Trophoblast cell (in vitro differentiated cells and primary cell): ENCODE measurements at regions not wholly inside any gene's neighbourhood (a gene's known extent, or its start where the extent isn't known, plus 50 kb on each side); places are given as distances from the start of the nearest gene placed in this dataset.

Source experiments
- DNase-seq, 2 donors: peaks; one replicate each; pipeline ENCODE4 v3.0.0-alpha.2; 2016
- H2AFZ ChIP-seq: 2 replicates; pipeline ENCODE4 v1.6.1; 2013; ENCODE audit warnings: low read length, moderate library complexity, mild to moderate bottlenecking; ENCODE audit not compliant: insufficient read depth, poor library complexity
- H2AK5ac ChIP-seq: 2 replicates; pipeline ENCODE4 v1.6.1; 2013; ENCODE audit warnings: mild to moderate bottlenecking, low read length
- H2BK120ac ChIP-seq: 2 replicates; pipeline ENCODE4 v1.6.1; 2013; ENCODE audit warnings: low read length, mild to moderate bottlenecking, moderate library complexity; ENCODE audit not compliant: insufficient read depth, poor library complexity
- H2BK12ac ChIP-seq: 2 replicates; pipeline ENCODE4 v1.6.1; 2013; ENCODE audit warnings: mild to moderate bottlenecking, low read length, moderate library complexity
- H2BK5ac ChIP-seq: 2 replicates; pipeline ENCODE4 v1.6.1; 2013; ENCODE audit warnings: low read length, low read depth, moderate library complexity, mild to moderate bottlenecking; ENCODE audit not compliant: poor library complexity
- H3K14ac ChIP-seq: 2 replicates; pipeline ENCODE4 v1.6.1; 2013; ENCODE audit warnings: mild to moderate bottlenecking, low read length
- H3K18ac ChIP-seq: 2 replicates; pipeline ENCODE4 v1.6.1; 2013; ENCODE audit warnings: mild to moderate bottlenecking, low read length
- H3K23ac ChIP-seq: 2 replicates; pipeline ENCODE4 v1.6.1; 2013; ENCODE audit warnings: low read length
- H3K27ac ChIP-seq: 2 replicates; pipeline ENCODE4 v1.5.1; 2013; ENCODE audit warnings: low read depth, mild to moderate bottlenecking, inconsistent platforms, low read length, moderate library complexity
- H3K27me3 ChIP-seq: 2 replicates; pipeline ENCODE4 v1.6.1; 2013; ENCODE audit warnings: inconsistent platforms, mild to moderate bottlenecking, low read length, moderate library complexity; ENCODE audit not compliant: insufficient read depth
- H3K36me3 ChIP-seq, 2 experiments: 1 replicate in 1 of 2; 2 replicates in 1 of 2; pipeline ENCODE4 v1.6.1; 2013; ENCODE audit warnings: low read length in 2 of 2, mild to moderate bottlenecking in 2 of 2, moderate library complexity in 1 of 2; ENCODE audit not compliant: insufficient read depth in 2 of 2, control insufficient read depth in 1 of 2
- H3K4ac ChIP-seq: 2 replicates; pipeline ENCODE4 v1.6.1; 2013; ENCODE audit warnings: low read depth, mild to moderate bottlenecking, low read length, moderate library complexity
- H3K4me1 ChIP-seq, 2 experiments: 1 replicate in 1 of 2; 2 replicates in 1 of 2; pipeline ENCODE4 v1.6.1; 2013; ENCODE audit warnings: low read length in 2 of 2, mild to moderate bottlenecking in 2 of 2, moderate library complexity in 1 of 2; ENCODE audit not compliant: insufficient read depth in 2 of 2, control insufficient read depth in 1 of 2
- H3K4me2 ChIP-seq: 2 replicates; pipeline ENCODE4 v1.6.1; 2013; ENCODE audit warnings: inconsistent platforms, mild to moderate bottlenecking, low read length, moderate library complexity
- H3K4me3 ChIP-seq: 2 replicates; pipeline ENCODE4 v1.5.1; 2013; ENCODE audit warnings: mild to moderate bottlenecking, low read depth, low read length, inconsistent platforms
- H3K79me1 ChIP-seq: one replicate; pipeline ENCODE4 v1.6.1; 2013; ENCODE audit warnings: low read length
- H3K79me2 ChIP-seq: 2 replicates; pipeline ENCODE4 v1.6.1; 2013; ENCODE audit warnings: low read length, mild to moderate bottlenecking; ENCODE audit not compliant: control insufficient read depth, insufficient read depth, poor library complexity
- H3K9ac ChIP-seq: 2 replicates; pipeline ENCODE4 v1.6.1; 2013; ENCODE audit warnings: mild to moderate bottlenecking, low read length
- H3K9me3 ChIP-seq: 2 replicates; pipeline ENCODE4 v1.6.1; 2013; ENCODE audit warnings: low read depth, mild to moderate bottlenecking, control low read depth, inconsistent platforms, low read length; ENCODE audit not compliant: insufficient read depth
- H4K12ac ChIP-seq: 2 replicates; pipeline ENCODE4 v1.6.1; 2013; ENCODE audit warnings: low read depth, mild to moderate bottlenecking, low read length, moderate library complexity
- H4K8ac ChIP-seq: 2 replicates; pipeline ENCODE4 v1.6.1; 2013; ENCODE audit warnings: low read depth, mild to moderate bottlenecking, low read length, moderate library complexity
- H4K91ac ChIP-seq: one replicate; pipeline ENCODE4 v1.6.1; 2013; ENCODE audit warnings: low read depth, mild to moderate bottlenecking, low read length, moderate library complexity
- WGBS: extraction: QIAGEN DNeasy Blood & Tissue Kit; methylation state at CpG from one replicate; pipeline ENCODE4 v1.1.7; 2013; ENCODE audit warnings: missing lambda C conversion rate; ENCODE audit not compliant: insufficient read length, insufficient coverage; ENCODE audit errors: extremely low coverage; 5-methylcytosine and 5-hydroxymethylcytosine counted together

DNA sequence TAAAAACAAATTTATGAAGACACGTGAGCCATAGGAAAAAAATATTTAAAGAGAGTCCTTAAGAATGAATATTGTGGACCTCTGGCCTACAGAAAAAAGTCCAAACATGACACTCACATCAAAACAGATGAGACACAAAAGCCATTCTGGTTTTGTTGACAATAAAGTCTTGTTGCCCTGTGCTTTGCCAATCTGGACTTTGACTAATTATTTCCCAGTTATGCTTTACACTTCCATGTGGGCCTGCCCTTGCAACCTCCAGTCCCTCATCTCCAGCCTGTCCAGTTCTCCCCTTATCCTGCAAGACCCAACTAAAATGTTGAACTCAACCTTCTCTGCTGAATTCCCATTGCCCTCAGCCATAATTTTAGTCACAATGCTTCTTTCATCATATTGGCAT lies 184.5 kb upstream of the SERP2 start:
- Histone ChIP-seq H3K79me1 (peaks cover 2% of the 10 kb centered on the region), H3K18ac (no peak overlapping the region), H3K9me3 (peaks cover 1% of the 10 kb centered on the region), H2BK5ac (no peak overlapping the region), H3K4ac (no peak overlapping the region), H2AFZ (no peak overlapping the region), H3K79me2 (no peaks in the 10 kb centered on the region), H3K9ac (no peak overlapping the region), H2BK12ac (no peak overlapping the region), H2AK5ac (no peak overlapping the region), H3K4me3 (no peak overlapping the region), H3K36me3 (no peaks in the 10 kb centered on the region), H3K4me2 (no peak overlapping the region), H3K14ac (no peak overlapping the region), H4K12ac (no peak overlapping the region), H4K8ac (no peak overlapping the region), H3K4me1 (no peaks in the 10 kb centered on the region), H4K91ac (no peak overlapping the region), H3K23ac (no peak overlapping the region), H3K27me3 (no peaks in the 10 kb centered on the region), H3K27ac (no peak overlapping the region), H2BK120ac (no peak overlapping the region)
- DNase-seq = no peak
- WGBS = no CpG with 5 or more reads among the region's 1 CpG

DNA sequence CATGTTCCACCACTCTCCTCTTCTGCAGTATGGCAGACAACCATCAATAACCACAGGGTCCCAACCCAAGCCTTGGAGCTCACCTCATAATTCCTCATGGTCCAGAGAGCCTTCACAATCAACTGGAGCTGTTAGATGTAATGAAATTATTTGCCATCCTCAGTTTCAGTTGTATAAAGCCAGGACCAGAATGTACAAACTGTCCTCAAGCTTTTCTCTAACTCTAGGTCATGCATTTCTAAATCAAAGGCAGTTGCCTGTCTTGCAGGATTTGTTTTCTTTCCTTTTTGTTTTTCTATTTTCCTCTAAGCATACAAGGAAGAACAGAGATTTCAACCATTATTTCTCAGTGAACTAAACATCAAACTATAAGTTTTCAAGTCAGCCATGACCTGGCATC lies 182.5 kb upstream of the SERP2 start:
- Histone ChIP-seq H4K91ac (no peak overlapping the region), H2AK5ac (no peak overlapping the region), H3K27me3 (no peaks in the 10 kb centered on the region), H3K27ac (no peak overlapping the region), H3K23ac (no peak overlapping the region), H3K14ac (no peak overlapping the region), H3K79me2 (no peaks in the 10 kb centered on the region), H4K12ac (no peak overlapping the region), H3K4me1 (no peaks in the 10 kb centered on the region), H3K9ac (no peak overlapping the region), H2BK120ac (no peak overlapping the region), H2BK12ac (no peak overlapping the region), H3K79me1 (peaks cover 2% of the 10 kb centered on the region), H3K18ac (no peak overlapping the region), H4K8ac (no peak overlapping the region), H3K36me3 (no peaks in the 10 kb centered on the region), H2AFZ (no peak overlapping the region), H3K4me2 (no peak overlapping the region), H2BK5ac (no peak overlapping the region), H3K4ac (no peak overlapping the region), H3K9me3 (peaks cover 1% of the 10 kb centered on the region), H3K4me3 (no peak overlapping the region)
- no peak for DNase-seq

DNA sequence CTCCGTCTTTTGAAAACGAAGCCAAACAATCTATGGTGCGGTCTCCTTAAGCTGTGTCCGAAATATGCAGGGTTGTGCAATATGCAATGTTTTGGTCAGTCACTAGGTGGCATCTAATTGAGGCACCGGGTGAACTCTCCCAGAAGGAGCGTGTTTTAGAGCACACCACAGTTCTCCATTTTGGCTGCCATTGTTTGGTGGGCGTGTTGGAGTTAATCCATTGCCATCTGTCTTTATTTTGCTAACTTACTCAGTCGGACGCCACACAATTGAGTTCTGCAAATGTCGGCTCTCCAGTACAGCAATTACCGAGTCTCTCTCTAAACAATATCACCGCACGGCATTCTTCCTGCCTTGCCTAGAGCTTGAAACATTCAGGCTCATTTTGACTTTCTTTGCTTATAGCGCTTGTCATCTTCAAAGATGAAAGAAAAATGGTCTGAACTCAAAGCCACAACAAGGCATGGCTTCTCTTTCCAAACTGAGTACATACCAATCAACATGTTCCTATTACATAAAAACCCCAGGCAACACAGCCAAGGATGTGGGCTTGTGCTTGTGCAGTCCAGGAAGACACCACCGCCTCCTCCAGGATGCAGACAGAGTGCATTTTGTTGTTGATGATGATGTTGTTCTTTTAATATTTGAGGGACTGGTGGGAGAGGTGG lies 182.0 kb upstream of the SERP2 start:
- no peak overlapping the region for H3K4me3 ChIP-seq
- H3K27me3 ChIP-seq = no peaks in the 10 kb centered on the region
- no peak overlapping the region for H2BK120ac ChIP-seq
- no peak overlapping the region for H2AK5ac ChIP-seq
- WGBS = no CpG with 5 or more reads among the region's 15 CpGs
- no peak overlapping the region for H2BK5ac ChIP-seq
- H3K4me1 ChIP-seq = no peaks in the 10 kb centered on the region
- H3K36me3 ChIP-seq = no peaks in the 10 kb centered on the region
- H3K23ac ChIP-seq = no peak overlapping the region
- peak; percentile 76 to 93 for DNase-seq
- no peaks in the 10 kb centered on the region for H3K79me2 ChIP-seq
- H3K9ac ChIP-seq = no peak overlapping the region
- H3K79me1 ChIP-seq = peaks cover 2% of the 10 kb centered on the region
- H4K12ac ChIP-seq = no peak overlapping the region
- no peak overlapping the region for H4K8ac ChIP-seq
- H3K27ac ChIP-seq = no peak overlapping the region
- H2AFZ ChIP-seq = no peak overlapping the region
- no peak overlapping the region for H3K4ac ChIP-seq
- no peak overlapping the region for H3K14ac ChIP-seq
- no peak overlapping the region for H4K91ac ChIP-seq
- no peak overlapping the region for H3K4me2 ChIP-seq
- H2BK12ac ChIP-seq = no peak overlapping the region
- peaks cover 1% of the 10 kb centered on the region for H3K9me3 ChIP-seq
- no peak overlapping the region for H3K18ac ChIP-seq

DNA sequence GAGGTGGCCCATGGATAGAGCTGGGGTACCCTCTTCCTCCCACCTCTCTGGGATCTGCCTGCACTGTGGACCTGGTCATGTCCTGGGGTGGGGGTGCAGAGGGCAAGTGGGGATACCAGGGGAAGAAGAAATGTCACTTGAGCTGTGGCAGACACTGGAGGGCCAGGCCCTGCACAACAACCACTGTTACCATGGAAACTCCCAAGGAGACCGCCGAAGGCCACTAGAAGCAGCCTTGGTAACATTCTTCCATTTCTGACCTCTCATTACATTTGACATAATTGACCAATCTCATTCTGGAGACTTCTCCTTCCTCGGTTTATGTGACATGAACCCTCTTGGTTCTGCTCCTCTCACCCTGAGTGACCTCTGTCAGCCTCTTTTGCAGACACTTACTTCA lies 179.9 kb upstream of the SERP2 start:
- H3K14ac ChIP-seq = no peak overlapping the region
- no CpG with 5 or more reads among the region's 3 CpGs for WGBS
- H4K91ac ChIP-seq = no peak overlapping the region
- no peaks in the 10 kb centered on the region for H3K79me2 ChIP-seq
- DNase-seq = peak; percentile 62 to 76
- no peak overlapping the region for H2AFZ ChIP-seq
- H3K27ac ChIP-seq = no peak overlapping the region
- H3K9ac ChIP-seq = no peak overlapping the region
- no peak overlapping the region for H4K12ac ChIP-seq
- H2BK12ac ChIP-seq = no peak overlapping the region
- H2BK5ac ChIP-seq = no peak overlapping the region
- H3K9me3 ChIP-seq = no peaks in the 10 kb centered on the region
- H4K8ac ChIP-seq = no peak overlapping the region
- no peak overlapping the region for H3K4me2 ChIP-seq
- no peak overlapping the region for H2AK5ac ChIP-seq
- no peaks in the 10 kb centered on the region for H3K27me3 ChIP-seq
- H3K23ac ChIP-seq = no peak overlapping the region
- H3K4ac ChIP-seq = no peak overlapping the region
- H3K18ac ChIP-seq = no peak overlapping the region
- peaks cover 3 to 5% of the 10 kb centered on the region in 2 experiments for H3K4me1 ChIP-seq
- H3K4me3 ChIP-seq = peak overlapping the region; percentile 37
- H3K36me3 ChIP-seq = no peaks in the 10 kb centered on the region
- H2BK120ac ChIP-seq = no peak overlapping the region
- no peaks in the 10 kb centered on the region for H3K79me1 ChIP-seq
